A549 (cell line): ENCODE measurements at regions not wholly inside any gene's neighbourhood (a gene's known extent, or its start where the extent isn't known, plus 50 kb on each side); places are given as distances from the start of the nearest gene placed in this dataset.

ENCODE experiments used
- ATAC-seq, 2 experiments: fragments of 200-7000 bp in 1 of 2; fragments of >200 bp in 1 of 2; cut with Nextera tagmentation in 1 of 2; cut with Tn5 transposase in 1 of 2; 3 replicates each; pipeline versions ENCODE4 v1.8.0 to v1.9.1; 2018 to 2020; ENCODE audit warnings: mild to moderate bottlenecking in 1 of 2, moderate library complexity in 1 of 2
- CTCF ChIA-PET: fragments of 300-600 bp; sonication (Branson Sonifier 250); formaldehyde crosslinking; extraction: SDS; loops from one replicate; lab custom pipeline; 2021; ENCODE audit warnings: antibody characterized with exemption, inconsistent platforms; lab: Yijun Ruan, JAX
- POLR2A ChIA-PET: fragments of 350-600 bp; formaldehyde crosslinking; extraction: SDS; loops from one replicate; lab custom pipeline; 2021; ENCODE audit warnings: antibody characterized with exemption, inconsistent platforms; lab: Yijun Ruan, JAX
- DNase-seq, 2 experiments: peaks; one replicate each; pipeline versions ENCODE4 v3.0.0 to v3.0.0-alpha.2; 2011 to 2016; ENCODE audit warnings: low read depth in 1 of 2, low spot score in 1 of 2
- FAIRE-seq: peaks from 2 replicates; lab custom pipeline; 2011; peaks lifted over from hg19 to GRCh38; lab: Jason Lieb, UNC
- H3K27ac ChIP-seq, 2 experiments: fragments of >200 bp; sonication (Bioruptor Twin); formaldehyde crosslinking; 3 replicates each; pipeline ENCODE4 v1.5.1; 2016 to 2017
- H3K4me1 ChIP-seq: fragments of >200 bp; sonication (Bioruptor Twin); formaldehyde crosslinking; 3 replicates; pipeline ENCODE4 v1.6.1; 2016
- H3K4me2 ChIP-seq: fragments of >200 bp; sonication (Bioruptor Twin); formaldehyde crosslinking; 3 replicates; pipeline ENCODE4 v1.6.1; 2016
- H3K4me3 ChIP-seq: fragments of >200 bp; sonication (Bioruptor Twin); formaldehyde crosslinking; 3 replicates; pipeline ENCODE4 v1.5.1; 2016
- H3K9me3 ChIP-seq: fragments of >200 bp; sonication (Bioruptor Twin); formaldehyde crosslinking; 3 replicates; pipeline ENCODE4 v1.6.1; 2016
- BHLHE40 ChIP-seq: IDR thresholded peaks from 2 replicates; pipeline ENCODE4 v1.6.1; 2012; ENCODE audit warnings: low read depth, low read length, inconsistent platforms
- CHD4 ChIP-seq: fragments of 200-600 bp; sonication (generic); IDR thresholded peaks from 2 replicates; pipeline ENCODE4 v1.6.1; 2016; ENCODE audit warnings: antibody characterized with exemption, mild to moderate bottlenecking, borderline replicate concordance
- EP300 ChIP-seq, 2 experiments: fragments of >200 bp; sonication (Bioruptor Twin); formaldehyde crosslinking; IDR thresholded peaks; 2 replicates in 1 of 2; 3 replicates in 1 of 2; pipeline ENCODE4 v1.6.1; 2016 to 2017
- HEYL ChIP-seq: fragments of 250-450 bp; sonication (Bioruptor Pico); IDR thresholded peaks from 2 replicates; pipeline ENCODE4 v1.8.0; 2021; ENCODE audit warnings: mild to moderate bottlenecking, moderate library complexity
- HOXB5 ChIP-seq: fragments of 250-450 bp; sonication (Bioruptor Pico); IDR thresholded peaks from 2 replicates; pipeline ENCODE4 v1.5.0; 2020; ENCODE audit warnings: mild to moderate bottlenecking, moderate library complexity
- JUNB ChIP-seq: fragments of >200 bp; sonication (Bioruptor Twin); formaldehyde crosslinking; IDR thresholded peaks from 2 replicates; pipeline ENCODE4 v1.6.1; 2016
- NPAS2 ChIP-seq: fragments of 250-450 bp; sonication (Bioruptor Pico); IDR thresholded peaks from 2 replicates; pipeline ENCODE4 v1.8.0; 2022; ENCODE audit warnings: mild to moderate bottlenecking, moderate library complexity, borderline replicate concordance
- PHF8 ChIP-seq: fragments of 200-600 bp; sonication (generic); IDR thresholded peaks from 2 replicates; pipeline ENCODE4 v1.6.1; 2016; ENCODE audit warnings: low read depth, mild to moderate bottlenecking, antibody characterized with exemption, moderate library complexity, borderline replicate concordance
- POLR2A ChIP-seq: IDR thresholded peaks from 2 replicates; pipeline ENCODE4 v1.6.1; 2012; ENCODE audit warnings: mild to moderate bottlenecking, low read length
- POLR2AphosphoS2 ChIP-seq: conservative IDR thresholded peaks from 2 replicates; pipeline ENCODE4 v1.6.1; 2012; ENCODE audit warnings: low read length, improper control_type of control experiment, inconsistent platforms
- RAD21 ChIP-seq, 2 experiments: fragments of >200 bp in 1 of 2; sonication (Bioruptor Twin) in 1 of 2; formaldehyde crosslinking in 1 of 2; IDR thresholded peaks in 1 of 2; conservative IDR thresholded peaks in 1 of 2; 2 replicates in 1 of 2; 3 replicates in 1 of 2; pipeline ENCODE4 v1.6.1; 2012 to 2018; ENCODE audit warnings: inconsistent platforms in 1 of 2
- RCOR1 ChIP-seq: fragments of 150-350 bp; IDR thresholded peaks from 2 replicates; pipeline ENCODE4 v1.6.1; 2014; ENCODE audit warnings: antibody characterized with exemption, low read length, low read depth
- RFX5 ChIP-seq: fragments of 450-650 bp; IDR thresholded peaks from 2 replicates; pipeline ENCODE4 v1.7.1; 2014; ENCODE audit warnings: antibody characterized with exemption, mild to moderate bottlenecking, moderate library complexity
- ZNF302 ChIP-seq: fragments of 250-450 bp; sonication (Bioruptor Pico); IDR thresholded peaks from 2 replicates; pipeline ENCODE4 v1.9.0; 2021; ENCODE audit warnings: inconsistent platforms, mild to moderate bottlenecking, moderate library complexity
- ZSCAN20 ChIP-seq: fragments of 250-450 bp; sonication (Bioruptor Pico); IDR thresholded peaks from 2 replicates; pipeline ENCODE4 v1.8.0; 2022; ENCODE audit warnings: mild to moderate bottlenecking, moderate library complexity
- WGBS: methylation state at CpG from one replicate; pipeline ENCODE4 v1.1.6; 2017; ENCODE audit errors: missing lambda C conversion rate; 5-methylcytosine and 5-hydroxymethylcytosine counted together
- TF ChIP-seq, protein P1 (sequence below): IDR thresholded peaks from 2 replicates; pipeline ENCODE4 v1.6.1; 2012; ENCODE audit warnings: low read depth, borderline replicate concordance
- TF ChIP-seq, protein P2 (sequence below): fragments of 150-350 bp; IDR thresholded peaks from 2 replicates; pipeline ENCODE4 v1.6.1; 2014; ENCODE audit warnings: low read depth, mild to moderate bottlenecking, low read length
- TF ChIP-seq, protein P3 (sequence below): IDR thresholded peaks from 2 replicates; pipeline ENCODE4 v1.6.1; 2012
- TF ChIP-seq, protein P4 (sequence below): fragments of >200 bp; sonication (Bioruptor Twin); formaldehyde crosslinking; IDR thresholded peaks from 2 replicates; pipeline ENCODE4 v1.6.1; 2016
- TF ChIP-seq, protein P5 (sequence below): fragments of >200 bp; sonication (Bioruptor Twin); formaldehyde crosslinking; IDR thresholded peaks from 3 replicates; pipeline ENCODE4 v1.5.1; 2016
- TF ChIP-seq, protein P6 (sequence below): fragments of 200-600 bp; sonication (generic); IDR thresholded peaks from 2 replicates; pipeline ENCODE4 v1.6.1; 2016; ENCODE audit warnings: antibody characterized with exemption, mild to moderate bottlenecking, moderate library complexity

DNA sequence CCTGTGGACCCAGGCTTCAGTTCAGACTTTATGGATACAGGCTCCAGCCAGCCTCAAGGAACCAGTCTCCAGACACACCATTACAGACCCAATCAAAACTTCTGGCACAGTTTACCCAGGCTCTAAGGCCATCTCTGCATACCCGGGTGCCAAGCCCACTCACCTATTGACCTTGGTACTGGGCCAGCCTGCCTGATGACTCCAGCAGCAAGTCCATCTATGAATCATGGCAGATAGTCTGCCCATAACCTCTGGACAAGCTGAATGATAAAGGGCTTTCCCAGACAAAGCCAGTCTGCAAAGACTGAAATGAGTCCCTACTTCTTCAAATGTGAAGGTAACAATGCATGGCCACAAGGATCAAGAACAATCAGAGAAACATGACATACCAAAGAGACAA, 1327.1 kb upstream of the C9orf72 start:
- no peak for TF ChIP-seq RFX5
- TF ChIP-seq RCOR1: no peak
- no peak for TF ChIP-seq RAD21 (conservative IDR thresholded peaks at IDR 0.05 in 1 of 2, IDR thresholded peaks at IDR 0.05 in 1 of 2)
- TF ChIP-seq, protein P1, sequence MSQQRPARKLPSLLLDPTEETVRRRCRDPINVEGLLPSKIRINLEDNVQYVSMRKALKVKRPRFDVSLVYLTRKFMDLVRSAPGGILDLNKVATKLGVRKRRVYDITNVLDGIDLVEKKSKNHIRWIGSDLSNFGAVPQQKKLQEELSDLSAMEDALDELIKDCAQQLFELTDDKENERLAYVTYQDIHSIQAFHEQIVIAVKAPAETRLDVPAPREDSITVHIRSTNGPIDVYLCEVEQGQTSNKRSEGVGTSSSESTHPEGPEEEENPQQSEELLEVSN: no peak
- TF ChIP-seq, all 56 proteins: peak for 0
- Histone ChIP-seq H3K4me2 (no peak overlapping the region), H3K27ac (no peak overlapping the region), H3K4me3 (no peak overlapping the region), H3K9me3 (peaks cover 3% of the 10 kb centered on the region; the same call in 1 of the 3 replicates), H3K4me1 (no peaks in the 10 kb centered on the region)
- POLR2A ChIA-PET: no interaction called here
- 0% methylated on average over 1 of the region's 1 CpG for WGBS
- ATAC-seq: no peak
- CTCF ChIA-PET: no interaction called here
- DNase-seq: no peak
- FAIRE-seq: peak; percentile 49

DNA sequence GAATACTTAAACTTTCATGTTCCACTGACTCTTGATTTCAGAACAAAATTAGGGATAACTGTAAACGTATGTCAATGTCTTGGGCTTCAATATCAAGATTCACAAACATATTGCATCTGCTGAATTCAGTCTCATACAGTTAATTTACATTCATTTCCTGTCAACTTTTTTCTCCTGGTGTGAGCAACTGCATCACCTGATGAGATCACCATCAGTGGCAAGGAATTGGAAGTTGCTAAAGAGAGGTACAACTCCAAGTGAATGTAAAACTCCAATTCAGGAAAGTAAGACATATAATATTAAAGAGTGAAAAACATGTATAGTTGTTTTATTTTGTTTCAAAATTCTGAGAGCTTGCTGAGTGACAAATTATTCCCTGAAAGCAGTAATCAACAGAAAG, 1336.2 kb upstream of the C9orf72 start:
- no peak for DNase-seq
- no peak overlapping the region for H3K4me2 ChIP-seq
- H3K9me3 ChIP-seq: no peaks in the 10 kb centered on the region
- FAIRE-seq: no peak
- WGBS: 84% methylated on average over 1 of the region's 1 CpG
- ChIA-PET POLR2A (no interaction called here), CTCF (no interaction called here)
- no peak for ATAC-seq
- TF ChIP-seq, protein P1: no peak
- TF ChIP-seq, protein P2, sequence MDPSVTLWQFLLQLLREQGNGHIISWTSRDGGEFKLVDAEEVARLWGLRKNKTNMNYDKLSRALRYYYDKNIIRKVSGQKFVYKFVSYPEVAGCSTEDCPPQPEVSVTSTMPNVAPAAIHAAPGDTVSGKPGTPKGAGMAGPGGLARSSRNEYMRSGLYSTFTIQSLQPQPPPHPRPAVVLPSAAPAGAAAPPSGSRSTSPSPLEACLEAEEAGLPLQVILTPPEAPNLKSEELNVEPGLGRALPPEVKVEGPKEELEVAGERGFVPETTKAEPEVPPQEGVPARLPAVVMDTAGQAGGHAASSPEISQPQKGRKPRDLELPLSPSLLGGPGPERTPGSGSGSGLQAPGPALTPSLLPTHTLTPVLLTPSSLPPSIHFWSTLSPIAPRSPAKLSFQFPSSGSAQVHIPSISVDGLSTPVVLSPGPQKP: no peak
- TF ChIP-seq HEYL (CRISPR knock-in tag) (no peak), ZSCAN20 (CRISPR knock-in tag) (no peak), JUNB (no peak), ZNF302 (CRISPR knock-in tag) (no peak), POLR2AphosphoS2 (no peak), BHLHE40 (no peak), EP300 (IDR thresholded peaks at IDR 0.05) (no peak), PHF8 (no peak)
- TF ChIP-seq, protein P3, sequence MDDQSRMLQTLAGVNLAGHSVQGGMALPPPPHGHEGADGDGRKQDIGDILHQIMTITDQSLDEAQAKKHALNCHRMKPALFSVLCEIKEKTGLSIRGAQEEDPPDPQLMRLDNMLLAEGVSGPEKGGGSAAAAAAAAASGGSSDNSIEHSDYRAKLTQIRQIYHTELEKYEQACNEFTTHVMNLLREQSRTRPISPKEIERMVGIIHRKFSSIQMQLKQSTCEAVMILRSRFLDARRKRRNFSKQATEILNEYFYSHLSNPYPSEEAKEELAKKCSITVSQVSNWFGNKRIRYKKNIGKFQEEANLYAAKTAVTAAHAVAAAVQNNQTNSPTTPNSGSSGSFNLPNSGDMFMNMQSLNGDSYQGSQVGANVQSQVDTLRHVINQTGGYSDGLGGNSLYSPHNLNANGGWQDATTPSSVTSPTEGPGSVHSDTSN: no peak
- TF ChIP-seq, protein P4, sequence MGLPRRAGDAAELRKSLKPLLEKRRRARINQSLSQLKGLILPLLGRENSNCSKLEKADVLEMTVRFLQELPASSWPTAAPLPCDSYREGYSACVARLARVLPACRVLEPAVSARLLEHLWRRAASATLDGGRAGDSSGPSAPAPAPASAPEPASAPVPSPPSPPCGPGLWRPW: no peak
- H3K4me1 ChIP-seq: peaks cover 15% of the 10 kb centered on the region
- H3K4me3 ChIP-seq: no peak overlapping the region
- no peak overlapping the region for H3K27ac ChIP-seq

DNA sequence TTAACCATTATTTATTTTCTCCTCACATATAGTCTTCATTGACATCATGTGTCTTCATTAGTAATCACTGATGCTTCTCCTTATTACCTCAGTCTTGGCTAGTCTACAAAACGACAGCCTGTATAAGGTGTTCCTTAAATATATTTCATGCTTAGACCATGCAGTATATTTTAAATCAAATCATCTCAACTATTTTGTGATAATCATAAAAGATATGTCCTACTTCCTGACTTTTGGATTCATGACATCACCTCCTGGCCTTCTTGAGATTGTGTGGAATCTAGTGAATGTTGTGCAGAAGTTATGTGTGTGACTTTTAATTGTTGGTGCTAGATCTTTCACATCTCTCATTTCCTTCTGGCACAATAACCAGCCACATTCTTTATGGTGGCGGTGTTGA, 1339.3 kb upstream of the C9orf72 start:
- ATAC-seq: no peak
- Histone ChIP-seq H3K4me3 (no peak overlapping the region), H3K4me1 (peaks cover 20% of the 10 kb centered on the region), H3K9me3 (no peaks in the 10 kb centered on the region), H3K27ac (no peak overlapping the region), H3K4me2 (no peak overlapping the region)
- peak; percentile 72 for FAIRE-seq
- ChIA-PET POLR2A (no interaction called here), CTCF (no interaction called here)
- WGBS: 83% methylated on average over 2 of the region's 2 CpGs
- TF ChIP-seq EP300 (IDR thresholded peaks at IDR 0.05) (no peak), HOXB5 (CRISPR knock-in tag) (no peak), NPAS2 (CRISPR knock-in tag) (no peak), CHD4 (no peak), POLR2A (no peak)
- TF ChIP-seq, protein P5, sequence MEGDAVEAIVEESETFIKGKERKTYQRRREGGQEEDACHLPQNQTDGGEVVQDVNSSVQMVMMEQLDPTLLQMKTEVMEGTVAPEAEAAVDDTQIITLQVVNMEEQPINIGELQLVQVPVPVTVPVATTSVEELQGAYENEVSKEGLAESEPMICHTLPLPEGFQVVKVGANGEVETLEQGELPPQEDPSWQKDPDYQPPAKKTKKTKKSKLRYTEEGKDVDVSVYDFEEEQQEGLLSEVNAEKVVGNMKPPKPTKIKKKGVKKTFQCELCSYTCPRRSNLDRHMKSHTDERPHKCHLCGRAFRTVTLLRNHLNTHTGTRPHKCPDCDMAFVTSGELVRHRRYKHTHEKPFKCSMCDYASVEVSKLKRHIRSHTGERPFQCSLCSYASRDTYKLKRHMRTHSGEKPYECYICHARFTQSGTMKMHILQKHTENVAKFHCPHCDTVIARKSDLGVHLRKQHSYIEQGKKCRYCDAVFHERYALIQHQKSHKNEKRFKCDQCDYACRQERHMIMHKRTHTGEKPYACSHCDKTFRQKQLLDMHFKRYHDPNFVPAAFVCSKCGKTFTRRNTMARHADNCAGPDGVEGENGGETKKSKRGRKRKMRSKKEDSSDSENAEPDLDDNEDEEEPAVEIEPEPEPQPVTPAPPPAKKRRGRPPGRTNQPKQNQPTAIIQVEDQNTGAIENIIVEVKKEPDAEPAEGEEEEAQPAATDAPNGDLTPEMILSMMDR: no peak
- TF ChIP-seq, protein P6, sequence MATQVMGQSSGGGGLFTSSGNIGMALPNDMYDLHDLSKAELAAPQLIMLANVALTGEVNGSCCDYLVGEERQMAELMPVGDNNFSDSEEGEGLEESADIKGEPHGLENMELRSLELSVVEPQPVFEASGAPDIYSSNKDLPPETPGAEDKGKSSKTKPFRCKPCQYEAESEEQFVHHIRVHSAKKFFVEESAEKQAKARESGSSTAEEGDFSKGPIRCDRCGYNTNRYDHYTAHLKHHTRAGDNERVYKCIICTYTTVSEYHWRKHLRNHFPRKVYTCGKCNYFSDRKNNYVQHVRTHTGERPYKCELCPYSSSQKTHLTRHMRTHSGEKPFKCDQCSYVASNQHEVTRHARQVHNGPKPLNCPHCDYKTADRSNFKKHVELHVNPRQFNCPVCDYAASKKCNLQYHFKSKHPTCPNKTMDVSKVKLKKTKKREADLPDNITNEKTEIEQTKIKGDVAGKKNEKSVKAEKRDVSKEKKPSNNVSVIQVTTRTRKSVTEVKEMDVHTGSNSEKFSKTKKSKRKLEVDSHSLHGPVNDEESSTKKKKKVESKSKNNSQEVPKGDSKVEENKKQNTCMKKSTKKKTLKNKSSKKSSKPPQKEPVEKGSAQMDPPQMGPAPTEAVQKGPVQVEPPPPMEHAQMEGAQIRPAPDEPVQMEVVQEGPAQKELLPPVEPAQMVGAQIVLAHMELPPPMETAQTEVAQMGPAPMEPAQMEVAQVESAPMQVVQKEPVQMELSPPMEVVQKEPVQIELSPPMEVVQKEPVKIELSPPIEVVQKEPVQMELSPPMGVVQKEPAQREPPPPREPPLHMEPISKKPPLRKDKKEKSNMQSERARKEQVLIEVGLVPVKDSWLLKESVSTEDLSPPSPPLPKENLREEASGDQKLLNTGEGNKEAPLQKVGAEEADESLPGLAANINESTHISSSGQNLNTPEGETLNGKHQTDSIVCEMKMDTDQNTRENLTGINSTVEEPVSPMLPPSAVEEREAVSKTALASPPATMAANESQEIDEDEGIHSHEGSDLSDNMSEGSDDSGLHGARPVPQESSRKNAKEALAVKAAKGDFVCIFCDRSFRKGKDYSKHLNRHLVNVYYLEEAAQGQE: no peak
- DNase-seq: no peak
